Liver (tissue), 3 donors: ENCODE measurements at regions not wholly inside any gene's neighbourhood (a gene's known extent, or its start where the extent isn't known, plus 50 kb on each side); places are given as distances from the start of the nearest gene placed in this dataset.

Experiments
- CTCF ChIP-seq: fragments of 150-350 bp; IDR thresholded peaks from 2 replicates; pipeline ENCODE4 v1.5.1; 2017; ENCODE audit warnings: improper control_type of control experiment, low read depth, low read length; ENCODE audit not compliant: missing input control
- JUND ChIP-seq, 2 donors: IDR thresholded peaks; 2 replicates each; pipeline ENCODE4 v1.6.1; 2016; ENCODE audit warnings: antibody characterized with exemption in 2 of 2
- REST ChIP-seq: IDR thresholded peaks from 2 replicates; pipeline ENCODE4 v1.6.1; 2016; ENCODE audit warnings: antibody characterized with exemption, mild to moderate bottlenecking
- SP1 ChIP-seq: IDR thresholded peaks from 2 replicates; pipeline ENCODE4 v1.6.1; 2018; ENCODE audit warnings: antibody characterized with exemption, mild to moderate bottlenecking
- YY1 ChIP-seq: IDR thresholded peaks from 2 replicates; pipeline ENCODE4 v1.6.1; 2016; ENCODE audit warnings: antibody characterized with exemption, mild to moderate bottlenecking
- TF ChIP-seq, protein P1 (sequence below): IDR thresholded peaks from 2 replicates; pipeline ENCODE4 v1.6.1; 2016; ENCODE audit warnings: antibody characterized with exemption
- donor health status: healthy.
- donor health status: healthy.

DNA sequence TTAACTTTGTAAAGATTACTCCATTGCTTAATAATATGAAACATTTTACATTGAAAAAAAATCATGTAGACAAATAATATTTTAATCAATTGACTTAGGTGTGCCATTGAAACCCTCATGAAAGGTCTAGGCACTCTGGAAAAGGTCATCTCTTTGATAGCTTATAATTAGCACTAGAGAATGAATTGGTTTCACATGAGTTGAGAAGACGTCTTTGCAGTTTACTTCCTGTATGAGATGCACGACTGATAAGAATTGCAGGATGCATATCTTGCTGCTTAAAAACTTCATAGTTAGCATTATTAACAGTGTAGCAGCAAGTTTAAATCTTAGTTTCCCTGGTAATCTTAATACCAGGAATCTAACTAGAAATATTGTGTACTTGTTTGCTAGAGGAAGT lies 614.2 kb upstream of the COBL start:
- TF ChIP-seq CTCF (no peak), YY1 (no peak), REST (no peak), JUND (IDR thresholded peaks at IDR 0.05) (no peak), SP1 (no peak)
- TF ChIP-seq, protein P1, sequence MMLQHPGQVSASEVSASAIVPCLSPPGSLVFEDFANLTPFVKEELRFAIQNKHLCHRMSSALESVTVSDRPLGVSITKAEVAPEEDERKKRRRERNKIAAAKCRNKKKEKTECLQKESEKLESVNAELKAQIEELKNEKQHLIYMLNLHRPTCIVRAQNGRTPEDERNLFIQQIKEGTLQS, result no peak
